IMR-90 (cell line): ENCODE measurements at regions not wholly inside any gene's neighbourhood (a gene's known extent, or its start where the extent isn't known, plus 50 kb on each side); places are given as distances from the start of the nearest gene placed in this dataset.

Source experiments
- ATAC-seq: fragments of 200-7000 bp; cut with Tn5 transposase; 2 replicates; pipeline ENCODE4 v1.9.1; 2020; ENCODE audit warnings: low read depth, mild to moderate bottlenecking, moderate library complexity
- BruUV-seq: library from RNA; stranded (reverse); fragments of 400-500 nt; replicated peaks from 2 replicates; lab custom pipeline; 2021; lab: Mats Ljungman, UMichigan
- CTCF ChIA-PET: fragments of 300-600 bp; formaldehyde crosslinking; extraction: SDS; loops from one replicate; lab custom pipeline; 2021; ENCODE audit warnings: antibody characterized with exemption; lab: Yijun Ruan, JAX
- POLR2A ChIA-PET: fragments of 300-600 bp; sonication (Branson Sonifier 250); formaldehyde crosslinking; loops from one replicate; lab custom pipeline; 2022; ENCODE audit warnings: antibody characterized with exemption; ENCODE audit not compliant: unreplicated experiment; lab: Charles Lee
- DNase-seq: peaks from one replicate; pipeline ENCODE4 v3.0.0; 2013
- H2AFZ ChIP-seq: replicated peaks from 2 replicates; pipeline ENCODE3; 2013; ENCODE audit warnings: low read length, mild to moderate bottlenecking; ENCODE audit not compliant: poor library complexity
- H2AK5ac ChIP-seq: 2 replicates; pipeline ENCODE4 v1.6.1; 2013; ENCODE audit warnings: low read depth, low read length, inconsistent platforms
- H2AK9ac ChIP-seq: replicated peaks from 2 replicates; pipeline ENCODE3; 2013; ENCODE audit warnings: mild to moderate bottlenecking, low read depth, low read length, moderate library complexity; ENCODE audit not compliant: poor library complexity
- H2BK120ac ChIP-seq: 2 replicates; pipeline ENCODE4 v1.6.1; 2013; ENCODE audit warnings: low read depth, low read length, inconsistent platforms
- H2BK15ac ChIP-seq: 3 replicates; pipeline ENCODE4 v1.6.1; 2013; ENCODE audit warnings: low read depth, low read length, inconsistent platforms
- H2BK20ac ChIP-seq: 2 replicates; pipeline ENCODE4 v1.6.1; 2013; ENCODE audit warnings: low read depth, mild to moderate bottlenecking, inconsistent platforms, low read length, moderate library complexity
- H2BK5ac ChIP-seq: 2 replicates; pipeline ENCODE4 v1.6.1; 2013; ENCODE audit warnings: mild to moderate bottlenecking, low read depth, low read length, inconsistent platforms; ENCODE audit not compliant: poor library complexity, severe bottlenecking
- H3K14ac ChIP-seq: replicated peaks from 2 replicates; pipeline ENCODE4 v1.6.1; 2013; ENCODE audit warnings: low read depth, low read length, inconsistent platforms
- H3K18ac ChIP-seq: 2 replicates; pipeline ENCODE4 v1.6.1; 2013; ENCODE audit warnings: low read depth, low read length, control low read depth
- H3K23ac ChIP-seq: 2 replicates; pipeline ENCODE4 v1.6.1; 2013; ENCODE audit warnings: low read depth, low read length, inconsistent platforms
- H3K27ac ChIP-seq: 2 replicates; pipeline ENCODE4 v1.5.1; 2013; ENCODE audit warnings: mild to moderate bottlenecking, control low read depth, low read length; ENCODE audit not compliant: insufficient read depth
- H3K27me3 ChIP-seq: 2 replicates; pipeline ENCODE4 v1.6.1; 2013; ENCODE audit warnings: low read length; ENCODE audit not compliant: control insufficient read depth, insufficient read depth
- H3K36me3 ChIP-seq: 2 replicates; pipeline ENCODE4 v1.6.1; 2013; ENCODE audit warnings: low read length, mixed read lengths; ENCODE audit not compliant: control insufficient read depth, insufficient read depth
- H3K4ac ChIP-seq: 2 replicates; pipeline ENCODE4 v1.6.1; 2013; ENCODE audit warnings: low read depth, low read length, inconsistent platforms
- H3K4me1 ChIP-seq: 2 replicates; pipeline ENCODE4 v1.6.1; 2013; ENCODE audit warnings: low read length, mixed read lengths; ENCODE audit not compliant: control insufficient read depth, insufficient read depth
- H3K4me2 ChIP-seq: 2 replicates; pipeline ENCODE4 v1.6.1; 2013; ENCODE audit warnings: low read depth, mild to moderate bottlenecking, control low read depth, low read length, moderate library complexity
- H3K4me3 ChIP-seq: 2 replicates; pipeline ENCODE4 v1.5.1; 2013; ENCODE audit warnings: low read depth, mild to moderate bottlenecking, control low read depth, low read length, moderate library complexity; ENCODE audit not compliant: insufficient read depth
- H3K56ac ChIP-seq: 2 replicates; pipeline ENCODE4 v1.6.1; 2013; ENCODE audit warnings: low read length, inconsistent platforms; ENCODE audit not compliant: insufficient read depth; ENCODE audit errors: extremely low read depth
- H3K79me1 ChIP-seq, 2 experiments: 2 replicates each; pipeline ENCODE4 v1.6.1; 2013; ENCODE audit warnings: low read length in 2 of 2, inconsistent platforms in 1 of 2, low read depth in 1 of 2
- H3K9ac ChIP-seq: 2 replicates; pipeline ENCODE4 v1.6.1; 2013; ENCODE audit warnings: low read depth, low read length, control low read depth
- H3K9me1 ChIP-seq: 2 replicates; pipeline ENCODE4 v1.6.1; 2013; ENCODE audit warnings: low read length, inconsistent platforms; ENCODE audit not compliant: insufficient read depth
- H3K9me3 ChIP-seq: 2 replicates; pipeline ENCODE4 v1.6.1; 2013; ENCODE audit warnings: low read length; ENCODE audit not compliant: control insufficient read depth, insufficient read depth
- H4K20me1 ChIP-seq: 2 replicates; pipeline ENCODE4 v1.6.1; 2013; ENCODE audit warnings: low read length, inconsistent platforms; ENCODE audit not compliant: insufficient read depth
- H4K5ac ChIP-seq: 2 replicates; pipeline ENCODE4 v1.6.1; 2013; ENCODE audit warnings: mild to moderate bottlenecking, low read depth, low read length, control low read depth
- H4K8ac ChIP-seq, 2 experiments: 2 replicates each; pipeline ENCODE4 v1.6.1; 2013; ENCODE audit warnings: low read depth in 2 of 2, low read length in 2 of 2, control low read depth in 1 of 2, inconsistent platforms in 1 of 2
- H4K91ac ChIP-seq: 2 replicates; pipeline ENCODE4 v1.6.1; 2013; ENCODE audit warnings: low read depth, low read length, inconsistent platforms; ENCODE audit not compliant: insufficient read depth
- BHLHE40 ChIP-seq: fragments of 150-350 bp; IDR thresholded peaks from 2 replicates; pipeline ENCODE4 v1.6.1; 2016; ENCODE audit warnings: mild to moderate bottlenecking, low read depth, low read length
- CEBPB ChIP-seq: IDR thresholded peaks from 2 replicates; pipeline ENCODE4 v1.6.1; 2012; ENCODE audit warnings: low read depth, low read length, improper control_type of control experiment
- CHD1 ChIP-seq: IDR thresholded peaks from 2 replicates; pipeline ENCODE4 v1.6.1; 2012; ENCODE audit warnings: low read depth, low read length, improper control_type of control experiment
- CTCF ChIP-seq: conservative IDR thresholded peaks from 2 replicates; pipeline ENCODE4 v1.5.1; 2012; ENCODE audit warnings: mild to moderate bottlenecking, low read depth, low read length, improper control_type of control experiment
- ELK1 ChIP-seq: fragments of 150-350 bp; IDR thresholded peaks from 2 replicates; pipeline ENCODE4 v1.6.1; 2016; ENCODE audit warnings: low read depth, mild to moderate bottlenecking, low read length, moderate library complexity, borderline replicate concordance
- FOS ChIP-seq: fragments of 150-350 bp; IDR thresholded peaks from 2 replicates; pipeline ENCODE4 v1.6.1; 2016; ENCODE audit warnings: low read depth, low read length
- MAFK ChIP-seq: IDR thresholded peaks from 2 replicates; pipeline ENCODE4 v1.6.1; 2012; ENCODE audit warnings: low read depth, low read length, improper control_type of control experiment
- MAZ ChIP-seq: IDR thresholded peaks from 2 replicates; pipeline ENCODE4 v1.6.1; 2012; ENCODE audit warnings: low read depth, mild to moderate bottlenecking, low read length, improper control_type of control experiment, moderate library complexity, borderline replicate concordance
- MXI1 ChIP-seq: IDR thresholded peaks from 2 replicates; pipeline ENCODE4 v1.6.1; 2012; ENCODE audit warnings: low read depth, mild to moderate bottlenecking, low read length, moderate library complexity, borderline replicate concordance
- NFE2L2 ChIP-seq: fragments of 150-350 bp; IDR thresholded peaks from 2 replicates; pipeline ENCODE4 v1.6.1; 2016; ENCODE audit warnings: low read depth, mild to moderate bottlenecking, low read length
- POLR2A ChIP-seq: IDR thresholded peaks from 2 replicates; pipeline ENCODE4 v1.6.1; 2012; ENCODE audit warnings: mild to moderate bottlenecking, low read depth, low read length
- RAD21 ChIP-seq: IDR thresholded peaks from 2 replicates; pipeline ENCODE4 v1.6.1; 2012; ENCODE audit warnings: low read length, improper control_type of control experiment
- RCOR1 ChIP-seq: IDR thresholded peaks from 2 replicates; pipeline ENCODE4 v1.6.1; 2012; ENCODE audit warnings: mild to moderate bottlenecking, low read length, improper control_type of control experiment; ENCODE audit not compliant: insufficient replicate concordance
- RFX5 ChIP-seq: IDR thresholded peaks from 2 replicates; pipeline ENCODE4 v1.8.0; 2012; ENCODE audit warnings: low read depth, mild to moderate bottlenecking, low read length, moderate library complexity
- SMC3 ChIP-seq: fragments of 150-350 bp; IDR thresholded peaks from 2 replicates; pipeline ENCODE4 v1.6.1; 2016; ENCODE audit warnings: low read depth, mild to moderate bottlenecking, antibody characterized with exemption, low read length, moderate library complexity
- USF2 ChIP-seq: fragments of 150-350 bp; IDR thresholded peaks from 2 replicates; pipeline ENCODE4 v1.6.1; 2017; ENCODE audit warnings: mild to moderate bottlenecking, antibody characterized with exemption, low read length, low read depth
- WGBS, 2 experiments: methylation state at CpG; one replicate each; pipeline versions ENCODE4 v1.1.5 to v1.1.7; 2013; ENCODE audit warnings: missing lambda C conversion rate in 2 of 2; ENCODE audit not compliant: insufficient read length in 1 of 2; ENCODE audit errors: extremely low coverage in 2 of 2; 5-methylcytosine and 5-hydroxymethylcytosine counted together
- dilution Hi-C: fragments of 300-500 bp; cut with HindIII; formaldehyde crosslinking; loops from one replicate; pipeline ENCODE4 v1.14.3; 2018; ENCODE audit warnings: low sequenced_read_pairs; ENCODE audit not compliant: unreplicated experiment
- in situ Hi-C: fragments of 300-500 bp; cut with MboI; formaldehyde crosslinking; loops from 3 replicates; pipeline ENCODE4 v1.14.3; 2019; ENCODE audit warnings: low sequenced_read_pairs, inconsistent platforms, mixed read lengths
- intact Hi-C: fragments of 100-400 bp; cut with micrococcal nuclease; formaldehyde crosslinking; loops from 2 replicates; pipeline ENCODE4 v1.10.0; 2022

GRCh38 chr3:110343376-110343775, 728.2 kb upstream of the NECTIN3 start:
- Histone ChIP-seq H3K56ac (no peak overlapping the region), H2AK5ac (peak overlapping the region; percentile 42), H2BK5ac (peak overlapping the region; percentile 75), H4K5ac (peak overlapping the region; percentile 49; the same call in 1 of the 2 replicates), H4K8ac (peak overlapping the region in 1 of 2 experiments; percentile 57; a peak in 1 of 4 replicates), H3K27ac (no peak overlapping the region), H2BK120ac (peak overlapping the region; percentile 77), H2BK20ac (peak overlapping the region; percentile 58; the same call in 1 of the 2 replicates), H3K14ac (peak overlapping the region; percentile 74), H2AFZ (no peak overlapping the region), H3K9me1 (peaks cover 3% of the 10 kb centered on the region), H3K4me2 (no peak overlapping the region), H3K79me1 (no peaks in the 10 kb centered on the region), H3K27me3 (no peaks in the 10 kb centered on the region), H4K91ac (peak overlapping the region; percentile 57), H3K4me3 (no peak overlapping the region), H3K4ac (peak overlapping the region; percentile 85; the same call in 1 of the 2 replicates), H3K36me3 (no peaks in the 10 kb centered on the region), H3K18ac (peak overlapping the region; percentile 34; the same call in 1 of the 2 replicates), H3K4me1 (peaks cover 6% of the 10 kb centered on the region; the same call in 1 of the 2 replicates), H3K9ac (no peak overlapping the region), H3K23ac (peak overlapping the region; percentile 69), H3K9me3 (no peaks in the 10 kb centered on the region), H2AK9ac (no peak overlapping the region), H4K20me1 (no peaks in the 10 kb centered on the region), H2BK15ac (peak overlapping the region; percentile 62; the same call in 2 of the 3 replicates)
- CTCF ChIA-PET: no interaction called here
- no CpG with 5 or more reads among the region's 3 CpGs for WGBS, 2 experiments
- intact Hi-C loops (loop anchor here (5.0 kb wide), 1 partner anchor 79 kb away; no protein-coding TSS in a partner anchor), in situ Hi-C loops (no loop called here), dilution Hi-C loops (no loop called here)
- POLR2A ChIA-PET: no interaction called here
- peak; percentile 33 for DNase-seq
- no TSS peak for BruUV-seq
- no peak for TF ChIP-seq BHLHE40
- no peak for TF ChIP-seq RAD21
- no peak for TF ChIP-seq MAFK
- TF ChIP-seq USF2: no peak
- TF ChIP-seq RCOR1: no peak
- TF ChIP-seq NFE2L2: no peak
- no peak for TF ChIP-seq RFX5
- TF ChIP-seq MAZ: no peak
- TF ChIP-seq SMC3: no peak
- TF ChIP-seq MXI1: no peak
- TF ChIP-seq ELK1: no peak
- no peak for TF ChIP-seq FOS
- no peak for TF ChIP-seq CTCF
- TF ChIP-seq CHD1: no peak
- no peak for TF ChIP-seq CEBPB
- TF ChIP-seq POLR2A: no peak
- ATAC-seq: no peak
